Eye (tissue), 1 donor: ENCODE measurements at regions not wholly inside any gene's neighbourhood (a gene's known extent, or its start where the extent isn't known, plus 50 kb on each side); places are given as distances from the start of the nearest gene placed in this dataset.
"Not testable (repeated sequence)": the region's sequence is repeated elsewhere in the genome, so short reads cannot be mapped to it uniquely, and the experiment has no call there.

Experiments
- DNase-seq: peaks from one replicate; pipeline ENCODE4 v3.0.0-alpha.2; 2015

- no peak for DNase-seq
Measured at GRCh38 chr7:68203251-68203650, 1206.6 kb downstream of the TYW1 start.

GRCh38 chr7:68205826-68206225, 1209.2 kb downstream of the TYW1 start:
- DNase-seq = no peak

DNA sequence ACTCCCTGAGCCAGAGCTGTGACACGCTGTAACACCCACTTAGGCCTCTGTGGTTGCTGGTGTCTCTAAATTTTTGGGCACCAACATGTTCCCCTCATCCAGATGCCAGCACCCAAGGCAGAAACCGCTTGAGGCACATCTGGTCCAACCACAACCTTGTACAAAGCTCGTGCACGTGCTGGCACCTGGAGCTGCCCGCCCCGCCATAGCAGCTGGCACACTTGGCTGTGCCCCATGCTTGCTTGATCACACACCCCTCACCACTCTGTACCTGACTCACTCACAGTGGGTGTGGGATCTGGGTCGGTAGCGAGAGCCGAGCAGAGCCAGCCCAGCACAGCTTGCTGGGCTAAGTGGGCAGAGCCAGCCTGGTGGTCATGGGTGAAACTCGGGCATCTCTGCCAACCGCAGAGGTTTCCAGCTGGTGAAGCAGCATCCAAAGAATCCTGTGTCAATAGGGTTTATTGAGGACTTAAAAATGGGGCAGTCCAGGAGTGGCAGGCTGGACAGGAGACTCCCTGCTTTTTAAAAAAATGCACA, 1210.4 kb downstream of the TYW1 start:
- DNase-seq = no peak

GRCh38 chr7:68207676-68208075, 1211.0 kb downstream of the TYW1 start:
- DNase-seq = no peak

DNA sequence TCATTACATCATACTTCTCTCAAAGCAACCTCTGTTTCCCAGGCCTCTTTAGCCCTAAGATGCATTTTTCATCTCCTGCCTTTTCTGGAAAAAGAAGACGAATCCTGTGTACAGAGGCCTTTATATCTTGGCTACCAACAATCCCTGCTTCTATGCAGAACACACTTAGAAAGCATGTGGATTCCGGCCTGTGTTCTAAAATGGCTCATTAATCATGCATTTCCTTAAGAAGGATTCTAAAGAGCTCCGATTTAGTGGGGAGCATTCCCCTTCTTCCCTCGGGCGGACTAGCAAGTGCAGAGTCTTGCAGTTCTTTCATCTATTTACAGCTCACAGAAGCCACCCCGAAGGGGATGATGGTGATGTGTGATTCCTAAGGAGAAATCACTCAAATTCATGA, 1212.9 kb downstream of the TYW1 start:
- DNase-seq = no peak

DNA sequence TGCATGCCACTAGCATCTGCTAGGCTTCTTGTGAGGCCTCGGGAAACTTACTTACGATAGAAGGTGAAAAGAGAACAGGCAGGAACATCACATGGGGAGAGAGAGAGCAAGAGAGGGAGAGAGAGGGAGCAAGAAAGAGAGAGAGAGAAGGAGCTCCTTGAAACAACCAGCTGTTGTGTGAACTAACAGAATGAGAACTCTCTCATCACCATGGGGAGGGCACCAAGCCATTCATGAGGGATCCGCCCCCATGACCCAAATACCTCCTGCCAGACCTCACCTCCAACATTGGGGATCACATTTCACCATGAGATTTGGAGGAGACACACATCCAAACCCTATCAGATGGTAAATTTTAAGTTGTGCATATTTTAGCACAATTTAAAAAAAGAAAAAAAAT, 1217.2 kb downstream of the TYW1 start:
- no peak for DNase-seq

GRCh38 chr7:68216051-68216450, 1219.4 kb downstream of the TYW1 start:
- DNase-seq = peak; percentile 20

GRCh38 chr7:68217426-68217825, 1220.8 kb downstream of the TYW1 start:
- no peak for DNase-seq

GRCh38 chr7:68218461-68218860, 1221.8 kb downstream of the TYW1 start:
- no peak for DNase-seq

DNA sequence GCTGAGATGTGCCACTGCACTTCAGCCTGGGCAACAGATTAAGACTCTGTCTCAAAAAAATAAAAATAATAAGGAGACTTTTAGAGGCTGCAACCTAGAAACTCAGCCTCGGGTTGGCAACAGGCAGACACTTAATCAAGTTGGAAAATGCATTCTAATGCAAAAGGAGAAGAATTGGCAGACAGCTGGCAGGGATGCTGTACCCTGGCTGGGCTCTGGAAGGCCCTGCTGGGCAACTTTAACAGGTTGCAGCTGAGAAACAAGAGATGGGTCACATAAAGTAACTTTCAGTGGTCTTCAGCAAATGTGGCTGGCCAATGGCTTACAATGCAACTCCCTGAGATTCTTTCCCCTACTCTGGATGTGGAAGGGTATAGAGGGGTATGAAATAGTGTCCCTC, 1225.7 kb downstream of the TYW1 start:
- no peak for DNase-seq

GRCh38 chr7:68224041-68224741, 1227.6 kb downstream of the TYW1 start:
- DNase-seq = peak; percentile 50

DNA sequence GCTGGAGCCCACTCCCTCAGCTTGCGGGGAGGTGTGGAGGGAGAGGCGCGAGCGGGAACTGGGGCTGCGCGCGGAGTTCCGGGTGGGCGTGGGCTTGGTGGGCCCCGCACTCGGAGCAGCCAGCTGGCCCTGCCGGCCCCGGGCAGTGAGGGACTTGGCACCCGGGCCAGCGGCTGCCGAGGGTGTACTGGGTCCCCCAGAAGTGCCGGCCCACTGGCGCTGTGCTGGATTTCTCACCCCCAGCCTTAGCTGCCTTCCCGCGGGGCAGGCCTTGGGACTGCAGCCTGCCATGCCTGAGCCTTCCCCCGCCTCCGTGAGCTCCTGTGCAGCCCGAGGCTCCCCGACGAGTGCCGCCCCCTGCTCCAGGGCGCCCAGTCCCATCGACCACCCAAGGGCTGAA, 1234.4 kb downstream of the TYW1 start:
- not testable (repeated sequence) for DNase-seq

GRCh38 chr7:68235937-68236336, 1239.3 kb downstream of the TYW1 start:
- DNase-seq = no peak

DNA sequence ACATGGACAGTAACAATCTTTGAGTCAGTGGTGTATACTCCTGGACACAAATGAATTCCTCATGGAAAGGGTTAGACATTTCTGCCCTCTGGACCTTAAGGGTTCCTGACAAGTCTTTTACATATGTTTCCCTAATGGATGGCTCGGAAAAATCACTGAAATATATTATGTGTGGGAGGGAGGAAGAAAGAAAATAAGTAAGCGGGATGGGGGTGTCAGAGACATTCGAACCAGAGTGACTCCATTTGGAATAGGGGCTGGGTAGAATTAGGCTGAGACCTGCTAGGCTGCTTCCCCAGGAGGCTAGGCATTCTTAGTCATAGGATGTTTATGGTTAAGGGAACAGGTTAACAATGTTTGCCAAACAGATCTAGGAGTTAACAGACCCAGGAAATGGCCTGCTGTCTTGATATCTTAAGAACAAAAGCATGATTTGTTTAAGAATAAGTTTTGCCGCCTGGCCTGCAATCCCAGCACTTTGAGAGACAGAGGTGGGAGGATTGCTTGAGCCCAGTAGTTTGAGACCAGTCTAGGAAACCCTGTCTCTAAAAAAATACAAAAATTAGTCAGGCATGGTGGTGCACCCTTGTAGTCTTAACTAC, 1241.7 kb downstream of the TYW1 start:
- DNase-seq = no peak

- DNase-seq = no peak
Measured at GRCh38 chr7:68243128-68243527, 1246.5 kb downstream of the TYW1 start.

DNA sequence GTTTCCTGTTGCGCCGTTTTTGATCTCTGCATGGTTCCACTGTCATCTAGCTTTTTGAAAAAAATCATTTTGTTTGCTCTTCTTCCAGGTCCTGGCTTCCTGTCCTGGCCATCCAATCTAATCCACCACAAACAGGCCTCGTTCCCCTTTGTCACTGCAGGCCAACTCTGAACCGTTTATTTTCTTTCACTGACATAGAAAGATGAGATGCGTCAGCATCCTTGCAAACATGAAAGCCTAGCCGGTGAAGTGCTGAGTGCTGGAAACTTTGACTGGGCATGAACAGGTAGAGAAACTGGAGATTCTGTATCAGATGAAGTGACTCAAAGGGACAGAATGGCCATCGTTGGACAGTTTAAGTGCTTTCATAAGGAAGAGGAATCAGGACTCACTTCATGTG, 1247.8 kb downstream of the TYW1 start:
- DNase-seq = no peak

DNA sequence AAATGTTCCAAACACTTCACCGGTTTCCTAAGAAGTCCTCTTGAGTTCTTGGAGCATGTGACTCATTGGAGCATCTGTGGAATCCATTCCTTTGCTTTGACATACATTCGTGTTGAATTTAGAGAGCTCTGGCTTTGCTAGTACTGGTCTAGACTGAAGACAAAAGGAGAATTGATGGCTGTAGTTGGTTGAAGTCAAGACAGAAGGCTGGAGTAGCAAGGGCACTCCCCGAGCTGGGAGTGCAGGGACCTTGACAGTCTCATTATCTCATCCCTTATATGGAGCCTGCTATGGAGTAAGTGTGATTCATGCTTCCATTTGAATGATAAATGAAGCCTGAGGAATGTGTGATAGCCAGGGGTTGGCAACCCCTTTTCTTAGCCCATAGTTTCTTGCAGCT, 1249.1 kb downstream of the TYW1 start:
- no peak for DNase-seq

GRCh38 chr7:68246189-68246633, 1249.6 kb downstream of the TYW1 start:
- peak; percentile 48 for DNase-seq

GRCh38 chr7:68247126-68247525, 1250.5 kb downstream of the TYW1 start:
- DNase-seq = no peak

GRCh38 chr7:68247571-68247970, 1250.9 kb downstream of the TYW1 start:
- DNase-seq = no peak

DNA sequence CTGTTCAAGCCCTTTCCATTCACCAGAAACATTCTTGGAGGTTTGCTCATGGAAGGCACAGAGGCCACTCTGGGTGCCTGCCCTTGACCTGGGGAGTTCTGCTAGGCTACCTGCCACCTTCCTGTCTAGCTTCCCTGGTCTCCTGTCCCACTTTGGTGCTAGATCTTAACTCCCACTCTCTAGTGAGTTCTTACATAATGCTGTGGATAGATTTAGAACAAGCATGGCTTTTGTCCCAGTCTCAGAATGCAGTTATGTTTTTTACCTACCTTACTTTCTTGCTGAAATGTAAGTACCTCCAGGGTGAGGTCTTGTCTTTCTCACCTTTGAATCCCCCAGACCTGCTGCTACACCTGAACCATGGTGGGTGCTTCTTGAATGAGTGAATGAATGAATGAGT, 1252.3 kb downstream of the TYW1 start:
- DNase-seq = no peak

DNA sequence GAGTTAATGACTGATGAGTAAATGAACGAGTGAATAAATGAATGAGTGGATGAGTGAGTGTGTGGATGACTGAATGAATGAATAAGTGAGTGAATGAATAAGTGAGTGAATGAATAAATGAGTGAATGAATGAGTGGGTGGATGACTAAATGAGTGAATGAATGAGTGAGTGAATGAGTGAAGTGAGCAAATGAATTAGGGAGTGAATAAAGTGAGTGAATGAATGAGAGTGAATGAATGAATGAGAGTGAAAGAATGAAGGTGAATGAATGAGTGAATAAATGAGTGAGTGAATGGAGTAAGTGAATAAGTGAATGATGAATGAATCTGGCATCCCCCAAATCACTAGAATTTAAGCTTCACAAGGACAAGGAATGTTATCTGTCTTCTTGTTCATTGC, 1253.0 kb downstream of the TYW1 start:
- no peak for DNase-seq

DNA sequence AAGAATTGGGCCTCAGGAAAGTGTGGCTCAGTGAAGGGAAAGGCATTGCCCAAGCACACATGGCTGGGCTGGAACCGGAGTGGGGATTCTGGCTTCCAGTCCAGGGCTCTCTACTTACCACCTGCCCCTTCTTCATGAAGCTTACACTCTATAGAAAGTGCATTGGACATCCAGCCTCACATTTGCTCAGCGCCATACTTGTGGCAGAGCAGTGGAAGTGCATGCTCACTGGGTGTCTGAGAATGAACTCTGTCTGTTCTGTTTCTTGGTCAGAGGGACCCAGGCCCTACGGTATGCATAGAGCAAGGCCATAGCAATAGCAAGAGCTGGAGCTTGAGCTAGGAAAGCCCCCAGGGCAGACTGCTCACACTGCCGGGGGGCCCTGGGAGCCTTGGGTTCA, 1253.5 kb downstream of the TYW1 start:
- no peak for DNase-seq

DNA sequence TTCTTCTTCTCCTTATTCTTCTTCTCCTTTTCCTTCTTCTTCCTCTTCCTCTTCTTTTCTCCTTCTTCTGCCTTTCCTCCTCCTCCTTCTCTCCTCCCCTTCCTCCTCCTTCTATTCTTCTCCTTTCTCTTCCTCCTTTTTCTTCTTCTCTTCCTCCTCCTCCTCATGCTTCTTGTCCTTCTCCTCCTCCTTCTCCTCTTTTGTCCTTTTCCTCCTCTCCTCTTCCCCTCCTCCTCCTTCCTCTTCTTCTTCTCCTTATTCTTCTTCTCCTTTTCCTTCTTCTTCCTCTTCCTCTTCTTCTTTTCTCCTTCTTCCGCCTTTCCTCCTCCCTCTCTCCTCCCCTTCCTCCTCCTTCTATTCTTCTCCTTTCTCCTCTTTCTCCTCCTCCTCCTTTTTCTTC, 1258.2 kb downstream of the TYW1 start:
- DNase-seq = not testable (repeated sequence)

DNA sequence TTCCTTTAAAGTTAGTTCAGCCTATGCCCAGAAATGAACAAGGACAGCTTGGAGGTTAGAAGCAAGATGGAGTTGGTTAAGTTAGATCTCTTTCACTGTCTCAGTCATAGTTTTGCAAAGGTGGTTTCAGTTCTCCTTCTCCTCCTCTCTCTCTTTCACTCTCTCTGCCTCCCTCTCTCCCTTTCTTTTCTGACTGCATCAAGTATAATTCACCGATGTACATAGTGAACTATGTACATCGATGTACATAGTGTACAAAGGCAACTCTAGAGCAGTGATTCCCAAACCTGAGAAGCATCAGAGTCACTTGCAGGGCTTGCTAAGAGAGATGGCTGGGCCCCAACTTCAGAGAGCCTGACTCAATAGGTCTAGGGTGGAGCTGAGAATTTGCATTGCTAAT, 1259.7 kb downstream of the TYW1 start:
- DNase-seq = no peak
